Choroid plexus epithelial cell (primary cell): ENCODE measurements at regions not wholly inside any gene's neighbourhood (a gene's known extent, or its start where the extent isn't known, plus 50 kb on each side); places are given as distances from the start of the nearest gene placed in this dataset.

Experiments used
- DNase-seq: peaks from one replicate; pipeline ENCODE4 v3.0.0-alpha.2; 2010; ENCODE audit warnings: low read depth
- H3K4me3 ChIP-seq: 2 replicates; pipeline ENCODE4 v1.5.1; 2011; ENCODE audit warnings: low read depth, mild to moderate bottlenecking, control low read depth, low read length, moderate library complexity
- TF ChIP-seq, protein P1 (sequence below): conservative IDR thresholded peaks from 2 replicates; pipeline ENCODE4 v1.5.1; 2011; ENCODE audit warnings: low read depth, mild to moderate bottlenecking, control low read depth, inconsistent platforms, low read length, moderate library complexity

DNA sequence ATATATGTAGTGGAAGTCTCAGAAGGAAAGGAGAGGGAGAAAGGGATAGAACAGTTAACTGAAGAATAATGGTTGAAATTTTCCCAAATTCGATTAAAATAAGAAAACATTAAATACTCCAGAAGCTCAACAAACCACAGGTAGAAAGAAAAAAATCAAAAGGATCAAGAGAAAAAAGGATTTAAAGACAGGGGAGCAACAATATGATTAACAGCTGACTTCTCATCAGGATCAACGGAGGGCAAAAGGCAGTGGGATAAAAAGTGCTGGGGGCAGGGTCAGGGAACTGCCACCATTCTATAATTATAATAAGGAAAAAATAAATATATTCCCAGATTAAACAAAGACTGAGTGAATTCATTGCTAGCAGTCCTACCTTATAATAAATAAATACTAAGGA lies 55.3 kb downstream of the CDKN2C start:
- TF ChIP-seq, protein P1, sequence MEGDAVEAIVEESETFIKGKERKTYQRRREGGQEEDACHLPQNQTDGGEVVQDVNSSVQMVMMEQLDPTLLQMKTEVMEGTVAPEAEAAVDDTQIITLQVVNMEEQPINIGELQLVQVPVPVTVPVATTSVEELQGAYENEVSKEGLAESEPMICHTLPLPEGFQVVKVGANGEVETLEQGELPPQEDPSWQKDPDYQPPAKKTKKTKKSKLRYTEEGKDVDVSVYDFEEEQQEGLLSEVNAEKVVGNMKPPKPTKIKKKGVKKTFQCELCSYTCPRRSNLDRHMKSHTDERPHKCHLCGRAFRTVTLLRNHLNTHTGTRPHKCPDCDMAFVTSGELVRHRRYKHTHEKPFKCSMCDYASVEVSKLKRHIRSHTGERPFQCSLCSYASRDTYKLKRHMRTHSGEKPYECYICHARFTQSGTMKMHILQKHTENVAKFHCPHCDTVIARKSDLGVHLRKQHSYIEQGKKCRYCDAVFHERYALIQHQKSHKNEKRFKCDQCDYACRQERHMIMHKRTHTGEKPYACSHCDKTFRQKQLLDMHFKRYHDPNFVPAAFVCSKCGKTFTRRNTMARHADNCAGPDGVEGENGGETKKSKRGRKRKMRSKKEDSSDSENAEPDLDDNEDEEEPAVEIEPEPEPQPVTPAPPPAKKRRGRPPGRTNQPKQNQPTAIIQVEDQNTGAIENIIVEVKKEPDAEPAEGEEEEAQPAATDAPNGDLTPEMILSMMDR = no peak
- H3K4me3 ChIP-seq = no peak overlapping the region
- no peak for DNase-seq

DNA sequence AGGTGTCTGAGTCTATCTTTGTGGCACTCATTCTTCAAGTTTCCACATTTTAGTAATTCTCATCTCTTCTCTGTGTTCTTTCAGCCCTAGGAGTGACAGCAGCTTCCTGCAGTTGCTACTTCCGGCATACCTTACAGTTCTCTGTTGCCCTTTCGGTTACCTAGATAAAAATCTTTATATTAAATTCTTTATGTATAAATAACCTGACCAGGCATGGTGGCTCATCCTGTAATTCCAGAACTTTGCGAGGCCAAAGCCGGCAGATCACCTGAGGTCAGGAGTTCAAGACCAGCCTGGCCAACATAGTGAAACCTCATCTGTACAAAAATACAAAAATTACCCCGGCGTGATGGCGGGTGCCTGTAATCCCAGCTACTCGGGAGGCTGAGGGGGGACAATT lies 62.9 kb downstream of the CDKN2C start:
- TF ChIP-seq, protein P1 = no peak
- no peak for DNase-seq
- no peak overlapping the region for H3K4me3 ChIP-seq

DNA sequence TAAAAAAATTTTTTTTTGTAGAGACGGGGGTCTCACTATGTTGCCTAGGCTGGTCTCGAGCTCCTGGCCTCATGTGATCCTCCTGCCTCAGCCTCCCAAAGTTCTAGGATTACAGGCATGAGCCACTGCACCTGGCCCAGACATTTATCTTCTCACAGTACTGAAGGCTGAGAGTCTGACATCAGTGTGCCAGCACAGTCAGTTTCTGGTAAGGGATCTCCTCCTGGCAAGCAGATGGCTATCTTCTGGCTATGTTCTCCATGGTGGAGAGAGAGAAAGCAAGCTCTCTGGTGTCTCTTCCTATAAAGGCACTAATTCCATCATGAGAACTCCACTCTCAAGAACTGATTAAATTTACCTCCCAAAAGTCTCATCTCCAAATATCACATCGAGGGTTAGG lies 57.8 kb upstream of the C1orf185 start:
- H3K4me3 ChIP-seq = no peak overlapping the region
- TF ChIP-seq, protein P1 = no peak
- no peak for DNase-seq

DNA sequence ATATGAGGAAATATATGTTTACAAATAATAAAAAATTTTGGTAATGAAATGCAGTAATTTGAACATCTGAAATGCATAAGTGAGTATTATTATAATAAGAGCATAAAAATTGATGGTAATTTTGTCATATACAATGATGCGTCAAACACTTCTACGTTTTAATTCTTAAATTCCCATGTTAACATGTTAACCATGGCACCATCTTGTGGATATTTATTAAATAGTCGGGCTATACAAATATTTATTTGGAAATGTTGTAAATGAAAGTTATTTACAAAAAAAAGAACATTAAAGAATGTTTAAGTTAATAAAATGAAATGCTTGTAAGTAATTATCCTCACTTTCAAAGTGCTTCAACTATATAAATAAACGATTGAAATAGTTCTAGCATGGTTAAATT lies 57.2 kb upstream of the C1orf185 start:
- H3K4me3 ChIP-seq = no peak overlapping the region
- peak; percentile 30 for DNase-seq
- TF ChIP-seq, protein P1 = no peak

DNA sequence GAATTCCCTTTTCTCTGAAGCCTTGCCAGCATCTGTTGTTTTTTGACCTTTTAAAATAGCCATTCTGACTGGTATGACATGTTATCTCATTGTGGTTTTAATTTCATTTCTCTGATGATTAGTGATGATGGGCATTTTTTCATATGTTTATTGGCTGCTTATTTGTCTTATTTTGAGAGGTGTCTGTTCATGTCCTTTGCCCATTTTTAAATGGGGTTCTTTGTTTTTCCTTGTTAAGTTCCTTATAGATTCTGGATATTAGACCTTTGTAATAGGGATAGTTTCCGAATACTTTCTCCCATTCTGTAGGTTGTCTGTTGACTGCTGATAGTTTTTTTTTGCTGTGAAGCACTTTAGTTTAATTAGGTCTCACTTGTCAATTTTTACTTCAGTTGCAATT lies 54.0 kb upstream of the C1orf185 start:
- TF ChIP-seq, protein P1 = no peak
- no peak for DNase-seq
- H3K4me3 ChIP-seq = no peak overlapping the region

DNA sequence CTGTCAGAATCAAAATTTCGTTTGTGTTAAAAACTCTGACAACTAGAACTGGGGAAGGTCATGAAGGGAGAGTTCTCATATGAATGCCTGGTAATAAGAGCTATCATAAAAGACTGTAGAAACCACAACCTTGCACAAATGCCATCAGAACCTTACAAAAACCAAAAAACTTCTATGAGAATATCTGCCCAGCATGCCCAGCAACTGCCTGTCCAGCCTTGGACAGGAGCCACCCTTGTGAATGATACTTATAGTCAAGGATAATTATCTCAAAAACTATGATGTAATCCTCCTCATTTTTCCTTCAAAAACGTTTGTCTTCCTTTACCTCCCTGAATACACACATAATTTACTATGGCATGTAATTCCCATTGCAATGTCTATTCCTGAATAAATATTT lies 53.4 kb upstream of the C1orf185 start:
- H3K4me3 ChIP-seq = no peak overlapping the region
- DNase-seq = no peak
- TF ChIP-seq, protein P1 = no peak
